Breast epithelium (tissue), 3 donors: ENCODE measurements at regions not wholly inside any gene's neighbourhood (a gene's known extent, or its start where the extent isn't known, plus 50 kb on each side); places are given as distances from the start of the nearest gene placed in this dataset.

Experiments used
- POLR2A ChIP-seq: fragments of 450-650 bp; IDR thresholded peaks from one replicate; pipeline ENCODE4 v1.6.1; 2016; ENCODE audit warnings: antibody characterized with exemption, mild to moderate bottlenecking, moderate library complexity
- POLR2AphosphoS5 ChIP-seq, 3 donors: sonication (generic); formaldehyde crosslinking; IDR thresholded peaks; one replicate each; pipeline ENCODE4 v1.6.1; 2017; ENCODE audit warnings: antibody characterized with exemption in 3 of 3
- TF ChIP-seq, protein P1 (sequence below), 3 donors: fragments of 450-650 bp; IDR thresholded peaks; one replicate each; pipeline ENCODE4 v1.5.1; 2016 to 2017; ENCODE audit warnings: antibody characterized with exemption in 3 of 3, mild to moderate bottlenecking in 3 of 3, moderate library complexity in 3 of 3

DNA sequence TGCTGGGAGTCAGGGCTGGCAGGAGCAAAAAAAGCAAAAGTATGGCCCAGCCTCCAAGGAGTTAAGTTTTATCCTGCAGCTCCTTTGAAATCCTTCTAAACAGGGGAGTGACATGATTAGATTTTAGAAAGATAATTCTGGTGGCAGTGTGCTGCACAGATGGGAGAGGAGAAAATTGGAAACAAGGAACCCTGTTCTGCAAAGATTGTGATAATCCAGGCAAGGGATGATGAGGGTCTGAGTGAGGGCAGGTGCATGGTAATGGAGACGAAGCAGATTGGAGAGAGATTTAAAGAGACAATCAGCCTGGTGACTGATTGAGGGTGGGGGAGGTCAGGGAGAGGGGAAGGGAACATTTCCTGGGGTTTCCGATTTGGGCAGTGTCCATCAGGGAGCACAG, 444.7 kb upstream of the PODXL start:
- no peak for TF ChIP-seq POLR2A
- TF ChIP-seq, protein P1, sequence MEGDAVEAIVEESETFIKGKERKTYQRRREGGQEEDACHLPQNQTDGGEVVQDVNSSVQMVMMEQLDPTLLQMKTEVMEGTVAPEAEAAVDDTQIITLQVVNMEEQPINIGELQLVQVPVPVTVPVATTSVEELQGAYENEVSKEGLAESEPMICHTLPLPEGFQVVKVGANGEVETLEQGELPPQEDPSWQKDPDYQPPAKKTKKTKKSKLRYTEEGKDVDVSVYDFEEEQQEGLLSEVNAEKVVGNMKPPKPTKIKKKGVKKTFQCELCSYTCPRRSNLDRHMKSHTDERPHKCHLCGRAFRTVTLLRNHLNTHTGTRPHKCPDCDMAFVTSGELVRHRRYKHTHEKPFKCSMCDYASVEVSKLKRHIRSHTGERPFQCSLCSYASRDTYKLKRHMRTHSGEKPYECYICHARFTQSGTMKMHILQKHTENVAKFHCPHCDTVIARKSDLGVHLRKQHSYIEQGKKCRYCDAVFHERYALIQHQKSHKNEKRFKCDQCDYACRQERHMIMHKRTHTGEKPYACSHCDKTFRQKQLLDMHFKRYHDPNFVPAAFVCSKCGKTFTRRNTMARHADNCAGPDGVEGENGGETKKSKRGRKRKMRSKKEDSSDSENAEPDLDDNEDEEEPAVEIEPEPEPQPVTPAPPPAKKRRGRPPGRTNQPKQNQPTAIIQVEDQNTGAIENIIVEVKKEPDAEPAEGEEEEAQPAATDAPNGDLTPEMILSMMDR (IDR thresholded peaks at IDR 0.05): no peak
- no peak for TF ChIP-seq POLR2AphosphoS5 (IDR thresholded peaks at IDR 0.05)
